ENCODE measurements at regions not wholly inside any gene's neighbourhood (a gene's known extent, or its start where the extent isn't known, plus 50 kb on each side); places are given as distances from the start of the nearest gene placed in this dataset.

DNA sequence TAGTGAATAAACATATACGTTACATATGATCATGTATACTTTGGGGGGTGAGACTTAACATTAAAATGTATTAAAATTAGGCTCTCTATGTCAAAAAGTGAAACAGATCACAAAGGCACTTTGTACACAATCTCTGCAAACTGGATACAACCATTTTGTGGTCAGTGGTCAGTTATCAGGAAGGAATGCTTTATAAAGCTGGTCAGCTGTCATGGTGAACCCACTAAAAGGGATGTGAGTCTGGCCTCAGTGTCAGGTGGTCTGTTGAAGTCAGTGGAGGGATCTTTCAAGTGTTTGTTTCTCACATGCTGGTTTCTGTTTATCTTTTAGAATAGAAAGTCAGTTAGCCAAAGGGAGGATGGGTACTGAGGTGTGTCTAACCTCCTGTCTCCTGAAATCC, 875.5 kb upstream of the INTU start:
- BruUV-seq (replicated peaks): no TSS peak
- Histone ChIP-seq H3K9ac (replicated peaks; ENCODE audit: extremely low read depth, insufficient read depth, low read length) (no peak overlapping the region), H3K9me1 (replicated peaks; ENCODE audit: control insufficient read depth, extremely low read depth, insufficient read depth, low read length) (no peaks in the 10 kb centered on the region), H3K27me3 (ENCODE audit: control insufficient read depth in 2 of 2, insufficient read depth in 2 of 2, low read length in 2 of 2) (no peaks in the 10 kb centered on the region), H3K4me3 (replicated peaks in 1 of 3; ENCODE audit: insufficient read depth in 1 of 3, low read depth in 1 of 3, low read length in 3 of 3) (no peak overlapping the region), H3K9me3 (replicated peaks; ENCODE audit: control insufficient read depth, insufficient read depth, low read length) (no peaks in the 10 kb centered on the region), H2AFZ (ENCODE audit: low read depth, low read length) (no peak overlapping the region), H3K4me1 (ENCODE audit: control insufficient read depth, extremely low read depth, insufficient read depth, low read length) (no peaks in the 10 kb centered on the region), H3K27ac (ENCODE audit: insufficient read depth, low read depth, low read length) (no peak overlapping the region), H4K20me1 (replicated peaks; ENCODE audit: control insufficient read depth, extremely low read depth, insufficient read depth, low read length) (no peaks in the 10 kb centered on the region), H3K36me3 (ENCODE audit: control insufficient read depth in 2 of 2, extremely low read depth in 1 of 2, insufficient read depth in 2 of 2, low read length in 2 of 2) (no peaks in the 10 kb centered on the region), H3K79me2 (ENCODE audit: control insufficient read depth, insufficient read depth, low read length) (no peaks in the 10 kb centered on the region), H3K4me2 (ENCODE audit: insufficient read depth, low read length) (no peak overlapping the region)
- intact Hi-C loops (cut with micrococcal nuclease): no loop called here
- FAIRE-seq (no peak), DNase-seq (ENCODE audit: low read depth, low spot score) (no peak)
- TF ChIP-seq GATA2 (IDR thresholded peaks at IDR 0.05; ENCODE audit: insufficient read depth, insufficient read length, low read depth, low read length) (no peak), FOS (IDR thresholded peaks at IDR 0.05; ENCODE audit: borderline replicate concordance, insufficient read depth, low read length) (no peak)
- CTCF ChIA-PET: interaction anchor here (1.4 kb wide), 1 partner anchor 14 kb away, joined by 4 read pairs; no protein-coding TSS in a partner anchor
- POLR2A ChIA-PET: no interaction called here
- dilution Hi-C loops (cut with MboI; ENCODE audit: extremely low pct_ligation_motif_present, low sequenced_read_pairs): no loop called here

DNA sequence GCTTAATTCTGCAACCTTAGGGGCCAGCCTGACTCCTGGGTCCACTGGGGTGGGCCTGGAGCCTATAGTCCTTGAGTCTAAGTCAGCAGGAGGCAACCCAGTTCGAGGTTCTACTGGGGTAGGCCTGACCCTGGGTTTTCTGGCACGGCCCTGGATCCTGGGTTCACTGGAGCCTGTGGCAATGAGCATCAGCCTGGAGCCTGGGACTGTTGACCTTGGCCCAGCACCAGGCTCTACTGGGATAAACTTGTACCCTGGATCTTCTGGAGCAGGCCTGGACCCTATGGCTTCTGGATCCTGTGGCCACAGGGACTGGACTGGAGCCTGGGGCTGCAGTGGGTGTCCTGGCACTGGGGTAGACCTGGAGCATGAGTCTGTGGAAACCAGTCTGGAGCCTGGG, 874.3 kb upstream of the INTU start:
- no peaks in the 10 kb centered on the region for H3K9me1 ChIP-seq (replicated peaks; ENCODE audit: control insufficient read depth, extremely low read depth, insufficient read depth, low read length)
- no peak overlapping the region for H3K27ac ChIP-seq (ENCODE audit: insufficient read depth, low read depth, low read length)
- H3K9ac ChIP-seq (replicated peaks; ENCODE audit: extremely low read depth, insufficient read depth, low read length): no peak overlapping the region
- no peaks in the 10 kb centered on the region for H3K4me1 ChIP-seq (ENCODE audit: control insufficient read depth, extremely low read depth, insufficient read depth, low read length)
- H3K27me3 ChIP-seq (ENCODE audit: control insufficient read depth in 2 of 2, insufficient read depth in 2 of 2, low read length in 2 of 2): no peaks in the 10 kb centered on the region
- dilution Hi-C loops (cut with MboI; ENCODE audit: extremely low pct_ligation_motif_present, low sequenced_read_pairs) (no loop called here), intact Hi-C loops (cut with micrococcal nuclease) (no loop called here)
- no peaks in the 10 kb centered on the region for H3K9me3 ChIP-seq (replicated peaks; ENCODE audit: control insufficient read depth, insufficient read depth, low read length)
- no peak for TF ChIP-seq POLR2AphosphoS5 (IDR thresholded peaks at IDR 0.05; ENCODE audit: insufficient read depth, low read depth, low read length)
- TF ChIP-seq POLR2A (IDR thresholded peaks at IDR 0.05; ENCODE audit: low read depth, low read length): no peak
- no peak for TF ChIP-seq MYC (IDR thresholded peaks at IDR 0.05; ENCODE audit: low read depth, low read length)
- no peak for TF ChIP-seq GATA2 (IDR thresholded peaks at IDR 0.05; ENCODE audit: insufficient read depth, insufficient read length, low read depth, low read length)
- no peak for TF ChIP-seq FOS (IDR thresholded peaks at IDR 0.05; ENCODE audit: borderline replicate concordance, insufficient read depth, low read length)
- TF ChIP-seq, protein P1, sequence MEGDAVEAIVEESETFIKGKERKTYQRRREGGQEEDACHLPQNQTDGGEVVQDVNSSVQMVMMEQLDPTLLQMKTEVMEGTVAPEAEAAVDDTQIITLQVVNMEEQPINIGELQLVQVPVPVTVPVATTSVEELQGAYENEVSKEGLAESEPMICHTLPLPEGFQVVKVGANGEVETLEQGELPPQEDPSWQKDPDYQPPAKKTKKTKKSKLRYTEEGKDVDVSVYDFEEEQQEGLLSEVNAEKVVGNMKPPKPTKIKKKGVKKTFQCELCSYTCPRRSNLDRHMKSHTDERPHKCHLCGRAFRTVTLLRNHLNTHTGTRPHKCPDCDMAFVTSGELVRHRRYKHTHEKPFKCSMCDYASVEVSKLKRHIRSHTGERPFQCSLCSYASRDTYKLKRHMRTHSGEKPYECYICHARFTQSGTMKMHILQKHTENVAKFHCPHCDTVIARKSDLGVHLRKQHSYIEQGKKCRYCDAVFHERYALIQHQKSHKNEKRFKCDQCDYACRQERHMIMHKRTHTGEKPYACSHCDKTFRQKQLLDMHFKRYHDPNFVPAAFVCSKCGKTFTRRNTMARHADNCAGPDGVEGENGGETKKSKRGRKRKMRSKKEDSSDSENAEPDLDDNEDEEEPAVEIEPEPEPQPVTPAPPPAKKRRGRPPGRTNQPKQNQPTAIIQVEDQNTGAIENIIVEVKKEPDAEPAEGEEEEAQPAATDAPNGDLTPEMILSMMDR (IDR thresholded peaks at IDR 0.05; ENCODE audit: extremely low read depth in 1 of 2, insufficient read depth in 1 of 2, low read depth in 1 of 2, low read length in 2 of 2): no peak
- no peak for TF ChIP-seq JUN (IDR thresholded peaks at IDR 0.05; ENCODE audit: borderline replicate concordance, insufficient read depth, insufficient read length, low read depth)
- no peak for TF ChIP-seq EZH2 (IDR thresholded peaks at IDR 0.05; ENCODE audit: borderline replicate concordance, low read depth, low read length, severe bottlenecking)
- TF ChIP-seq, protein P2, sequence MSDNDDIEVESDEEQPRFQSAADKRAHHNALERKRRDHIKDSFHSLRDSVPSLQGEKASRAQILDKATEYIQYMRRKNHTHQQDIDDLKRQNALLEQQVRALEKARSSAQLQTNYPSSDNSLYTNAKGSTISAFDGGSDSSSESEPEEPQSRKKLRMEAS (IDR thresholded peaks at IDR 0.05; ENCODE audit: insufficient read depth, insufficient read length): no peak
- H2AFZ ChIP-seq (ENCODE audit: low read depth, low read length): no peak overlapping the region
- H3K79me2 ChIP-seq (ENCODE audit: control insufficient read depth, insufficient read depth, low read length): no peaks in the 10 kb centered on the region
- DNase-seq (ENCODE audit: low read depth, low spot score): no peak
- no peak overlapping the region for H3K4me3 ChIP-seq (replicated peaks in 1 of 3; ENCODE audit: insufficient read depth in 1 of 3, low read depth in 1 of 3, low read length in 3 of 3)
- H3K4me2 ChIP-seq (ENCODE audit: insufficient read depth, low read length): no peak overlapping the region
- no peaks in the 10 kb centered on the region for H4K20me1 ChIP-seq (replicated peaks; ENCODE audit: control insufficient read depth, extremely low read depth, insufficient read depth, low read length)
- ChIA-PET CTCF (no interaction called here), POLR2A (no interaction called here)
- no TSS peak for BruUV-seq (replicated peaks)
- H3K36me3 ChIP-seq (ENCODE audit: control insufficient read depth in 2 of 2, extremely low read depth in 1 of 2, insufficient read depth in 2 of 2, low read length in 2 of 2): no peaks in the 10 kb centered on the region
- FAIRE-seq: no peak
